Neural cell (in vitro differentiated cells): ENCODE measurements at regions not wholly inside any gene's neighbourhood (a gene's known extent, or its start where the extent isn't known, plus 50 kb on each side); places are given as distances from the start of the nearest gene placed in this dataset.
A peak's percentile ranks its signal among the peaks of the same experiment; 100 is the strongest.

Experiments used
- H2AFZ ChIP-seq: fragments of 200-600, 300-800 bp; sonication (generic), shearing (Covaris generic); 2 replicates; pipeline ENCODE4 v1.6.0; 2014; ENCODE audit warnings: low read depth, mild to moderate bottlenecking, antibody characterized with exemption, low read length, moderate library complexity
- H3F3A ChIP-seq: fragments of 200-600 bp; shearing (Covaris generic); 2 replicates; pipeline ENCODE4 v1.6.1; 2016; ENCODE audit warnings: mild to moderate bottlenecking, moderate library complexity, mixed read lengths, antibody characterized with exemption, low read length; ENCODE audit not compliant: insufficient read depth, poor library complexity, severe bottlenecking
- H3K27ac ChIP-seq: fragments of 200-600, 300-800 bp; sonication (generic), shearing (Covaris generic); 2 replicates; pipeline ENCODE4 v1.5.1; 2014; ENCODE audit warnings: mild to moderate bottlenecking, low read length, moderate library complexity
- H3K27me3 ChIP-seq: fragments of 300-800, 200-600 bp; sonication (generic), shearing (Covaris generic); 2 replicates; pipeline ENCODE4 v1.6.0; 2014; ENCODE audit warnings: mild to moderate bottlenecking, low read depth, low read length, moderate library complexity; ENCODE audit not compliant: insufficient read depth
- H3K36me3 ChIP-seq: fragments of 300-800, 200-600 bp; sonication (generic), shearing (Covaris generic); 2 replicates; pipeline ENCODE4 v1.5.1; 2014; ENCODE audit warnings: mild to moderate bottlenecking, antibody characterized with exemption, low read length, moderate library complexity; ENCODE audit not compliant: insufficient read depth
- H3K4me2 ChIP-seq: fragments of 300-800, 200-600 bp; sonication (generic), shearing (Covaris generic); 2 replicates; pipeline ENCODE4 v1.6.0; 2014; ENCODE audit warnings: mild to moderate bottlenecking, low read length
- H3K4me3 ChIP-seq: fragments of 300-800, 200-600 bp; sonication (generic), shearing (Covaris generic); 2 replicates; pipeline ENCODE4 v1.5.1; 2014; ENCODE audit warnings: mild to moderate bottlenecking, low read length, moderate library complexity
- H3K79me2 ChIP-seq: fragments of 200-600 bp; shearing (Covaris generic); replicated peaks from 2 replicates; pipeline ENCODE4 v1.6.0; 2014; ENCODE audit warnings: mild to moderate bottlenecking, low read length, moderate library complexity; ENCODE audit not compliant: insufficient read depth
- H3K9ac ChIP-seq: fragments of 300-800, 200-600 bp; sonication (generic), shearing (Covaris generic); 2 replicates; pipeline ENCODE4 v1.6.1; 2016; ENCODE audit warnings: mild to moderate bottlenecking, low read length, mixed read lengths
- H3K9me2 ChIP-seq: fragments of 200-600 bp; shearing (Covaris generic); 2 replicates; pipeline ENCODE4 v1.6.1; 2016; ENCODE audit warnings: mild to moderate bottlenecking, low read length, mixed read lengths; ENCODE audit not compliant: insufficient read depth
- H3K9me3 ChIP-seq: fragments of 200-600, 300-800 bp; sonication (generic), shearing (Covaris generic); 2 replicates; pipeline ENCODE4 v1.6.1; 2016; ENCODE audit warnings: mild to moderate bottlenecking, mixed run types, low read length, moderate library complexity, mixed read lengths
- H4K20me1 ChIP-seq: fragments of 200-600 bp; shearing (Covaris generic); 2 replicates; pipeline ENCODE4 v1.6.1; 2016; ENCODE audit warnings: mild to moderate bottlenecking, mixed run types; ENCODE audit not compliant: insufficient read depth
- EP300 ChIP-seq: fragments of 450-650 bp; conservative IDR thresholded peaks from 2 replicates; pipeline ENCODE4 v1.6.1; 2014; ENCODE audit warnings: antibody characterized with exemption, mild to moderate bottlenecking, moderate library complexity; ENCODE audit not compliant: poor library complexity, severe bottlenecking
- EZH2 ChIP-seq: fragments of 200-600, 300-800 bp; shearing (Covaris generic), sonication (generic); IDR thresholded peaks from 2 replicates; pipeline ENCODE4 v1.6.1; 2014; ENCODE audit warnings: antibody characterized with exemption, low read length, borderline replicate concordance, mild to moderate bottlenecking; ENCODE audit not compliant: insufficient read depth, poor library complexity, severe bottlenecking
- MXI1 ChIP-seq: fragments of 450-650 bp; conservative IDR thresholded peaks from 2 replicates; pipeline ENCODE4 v1.6.1; 2014; ENCODE audit warnings: antibody characterized with exemption, mild to moderate bottlenecking; ENCODE audit not compliant: poor library complexity, severe bottlenecking
- POLR2AphosphoS5 ChIP-seq: IDR thresholded peaks from 2 replicates; pipeline ENCODE4 v1.6.1; 2012
- RAD21 ChIP-seq: fragments of 450-650 bp; conservative IDR thresholded peaks from 2 replicates; pipeline ENCODE4 v1.6.1; 2014; ENCODE audit warnings: antibody characterized with exemption, mild to moderate bottlenecking, moderate library complexity
- SMC3 ChIP-seq: fragments of 450-650 bp; conservative IDR thresholded peaks from 2 replicates; pipeline ENCODE4 v1.6.1; 2014; ENCODE audit warnings: antibody characterized with exemption, mild to moderate bottlenecking, moderate library complexity; ENCODE audit not compliant: poor library complexity
- TAF1 ChIP-seq: IDR thresholded peaks from 2 replicates; pipeline ENCODE4 v1.6.1; 2012; ENCODE audit warnings: low read depth
- TF ChIP-seq, protein P1 (sequence below): IDR thresholded peaks from 2 replicates; pipeline ENCODE4 v1.6.1; 2012; ENCODE audit warnings: borderline replicate concordance
- TF ChIP-seq, protein P2 (sequence below): fragments of 450-650 bp; IDR thresholded peaks from 2 replicates; pipeline ENCODE4 v1.5.1; 2014; ENCODE audit warnings: antibody characterized with exemption, mild to moderate bottlenecking, moderate library complexity; ENCODE audit not compliant: poor library complexity, severe bottlenecking

DNA sequence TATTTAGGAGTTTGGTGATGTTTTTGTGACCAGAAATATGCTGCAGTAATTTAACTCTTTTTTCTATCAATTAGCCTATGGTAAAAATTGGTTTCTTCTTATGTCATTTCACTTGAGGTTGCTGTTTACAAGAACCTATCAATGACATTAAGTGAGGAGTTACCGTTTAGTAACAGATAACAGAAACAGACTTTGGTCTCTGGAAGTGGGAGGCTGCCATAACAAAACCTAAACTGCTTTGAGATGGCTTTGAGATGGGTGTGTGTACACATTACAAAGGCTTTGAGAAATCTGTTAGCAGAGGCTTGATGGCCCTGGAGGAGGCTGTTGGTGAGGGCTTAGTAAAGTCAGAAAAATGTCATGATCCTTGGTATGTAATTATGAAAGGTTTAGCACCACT is 90.0 kb downstream of the TMEM114 start:
- no peaks in the 10 kb centered on the region for H3K36me3 ChIP-seq
- no peaks in the 10 kb centered on the region for H4K20me1 ChIP-seq
- H3K9me3 ChIP-seq, result no peaks in the 10 kb centered on the region
- H3K4me3 ChIP-seq, result no peak overlapping the region
- no peak overlapping the region for H2AFZ ChIP-seq
- H3K27ac ChIP-seq, result no peak overlapping the region
- no peak overlapping the region for H3K4me2 ChIP-seq
- H3F3A ChIP-seq, result no peaks in the 10 kb centered on the region
- no peaks in the 10 kb centered on the region for H3K9me2 ChIP-seq
- no peak overlapping the region for H3K9ac ChIP-seq
- TF ChIP-seq POLR2AphosphoS5 (no peak), EZH2 (no peak), SMC3 (no peak), MXI1 (no peak), RAD21 (no peak), EP300 (no peak), TAF1 (no peak)
- TF ChIP-seq, protein P1, sequence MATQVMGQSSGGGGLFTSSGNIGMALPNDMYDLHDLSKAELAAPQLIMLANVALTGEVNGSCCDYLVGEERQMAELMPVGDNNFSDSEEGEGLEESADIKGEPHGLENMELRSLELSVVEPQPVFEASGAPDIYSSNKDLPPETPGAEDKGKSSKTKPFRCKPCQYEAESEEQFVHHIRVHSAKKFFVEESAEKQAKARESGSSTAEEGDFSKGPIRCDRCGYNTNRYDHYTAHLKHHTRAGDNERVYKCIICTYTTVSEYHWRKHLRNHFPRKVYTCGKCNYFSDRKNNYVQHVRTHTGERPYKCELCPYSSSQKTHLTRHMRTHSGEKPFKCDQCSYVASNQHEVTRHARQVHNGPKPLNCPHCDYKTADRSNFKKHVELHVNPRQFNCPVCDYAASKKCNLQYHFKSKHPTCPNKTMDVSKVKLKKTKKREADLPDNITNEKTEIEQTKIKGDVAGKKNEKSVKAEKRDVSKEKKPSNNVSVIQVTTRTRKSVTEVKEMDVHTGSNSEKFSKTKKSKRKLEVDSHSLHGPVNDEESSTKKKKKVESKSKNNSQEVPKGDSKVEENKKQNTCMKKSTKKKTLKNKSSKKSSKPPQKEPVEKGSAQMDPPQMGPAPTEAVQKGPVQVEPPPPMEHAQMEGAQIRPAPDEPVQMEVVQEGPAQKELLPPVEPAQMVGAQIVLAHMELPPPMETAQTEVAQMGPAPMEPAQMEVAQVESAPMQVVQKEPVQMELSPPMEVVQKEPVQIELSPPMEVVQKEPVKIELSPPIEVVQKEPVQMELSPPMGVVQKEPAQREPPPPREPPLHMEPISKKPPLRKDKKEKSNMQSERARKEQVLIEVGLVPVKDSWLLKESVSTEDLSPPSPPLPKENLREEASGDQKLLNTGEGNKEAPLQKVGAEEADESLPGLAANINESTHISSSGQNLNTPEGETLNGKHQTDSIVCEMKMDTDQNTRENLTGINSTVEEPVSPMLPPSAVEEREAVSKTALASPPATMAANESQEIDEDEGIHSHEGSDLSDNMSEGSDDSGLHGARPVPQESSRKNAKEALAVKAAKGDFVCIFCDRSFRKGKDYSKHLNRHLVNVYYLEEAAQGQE, result no peak
- TF ChIP-seq, protein P2, sequence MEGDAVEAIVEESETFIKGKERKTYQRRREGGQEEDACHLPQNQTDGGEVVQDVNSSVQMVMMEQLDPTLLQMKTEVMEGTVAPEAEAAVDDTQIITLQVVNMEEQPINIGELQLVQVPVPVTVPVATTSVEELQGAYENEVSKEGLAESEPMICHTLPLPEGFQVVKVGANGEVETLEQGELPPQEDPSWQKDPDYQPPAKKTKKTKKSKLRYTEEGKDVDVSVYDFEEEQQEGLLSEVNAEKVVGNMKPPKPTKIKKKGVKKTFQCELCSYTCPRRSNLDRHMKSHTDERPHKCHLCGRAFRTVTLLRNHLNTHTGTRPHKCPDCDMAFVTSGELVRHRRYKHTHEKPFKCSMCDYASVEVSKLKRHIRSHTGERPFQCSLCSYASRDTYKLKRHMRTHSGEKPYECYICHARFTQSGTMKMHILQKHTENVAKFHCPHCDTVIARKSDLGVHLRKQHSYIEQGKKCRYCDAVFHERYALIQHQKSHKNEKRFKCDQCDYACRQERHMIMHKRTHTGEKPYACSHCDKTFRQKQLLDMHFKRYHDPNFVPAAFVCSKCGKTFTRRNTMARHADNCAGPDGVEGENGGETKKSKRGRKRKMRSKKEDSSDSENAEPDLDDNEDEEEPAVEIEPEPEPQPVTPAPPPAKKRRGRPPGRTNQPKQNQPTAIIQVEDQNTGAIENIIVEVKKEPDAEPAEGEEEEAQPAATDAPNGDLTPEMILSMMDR, result no peak
- no peaks in the 10 kb centered on the region for H3K79me2 ChIP-seq
- H3K27me3 ChIP-seq, result no peaks in the 10 kb centered on the region

DNA sequence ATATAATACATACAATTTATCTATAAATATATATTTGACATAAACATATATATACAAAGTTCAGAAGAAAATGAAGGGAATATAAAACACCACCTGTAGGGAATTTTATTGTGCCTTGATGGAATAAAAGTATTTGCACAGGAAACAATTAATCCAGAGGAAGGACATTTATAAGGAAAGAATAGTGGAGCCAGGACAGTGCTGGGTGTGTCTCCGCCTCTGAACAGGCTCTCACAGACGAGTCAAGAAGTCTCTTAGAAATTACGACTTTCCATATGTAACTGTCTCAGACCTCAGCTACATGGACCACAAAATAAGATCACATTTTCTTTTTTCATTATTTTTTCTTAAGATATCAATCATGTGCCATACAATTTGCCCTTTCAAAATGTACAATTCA is 93.9 kb downstream of the TMEM114 start:
- Histone ChIP-seq H2AFZ (no peak overlapping the region), H3K9me3 (no peaks in the 10 kb centered on the region), H3K9ac (no peak overlapping the region), H4K20me1 (no peaks in the 10 kb centered on the region), H3K4me3 (no peak overlapping the region), H3K4me2 (no peak overlapping the region), H3K27ac (no peak overlapping the region), H3K27me3 (no peaks in the 10 kb centered on the region), H3K36me3 (no peaks in the 10 kb centered on the region), H3K9me2 (no peaks in the 10 kb centered on the region), H3K79me2 (no peaks in the 10 kb centered on the region), H3F3A (no peaks in the 10 kb centered on the region)
- TF ChIP-seq SMC3 (no peak), RAD21 (no peak)

DNA sequence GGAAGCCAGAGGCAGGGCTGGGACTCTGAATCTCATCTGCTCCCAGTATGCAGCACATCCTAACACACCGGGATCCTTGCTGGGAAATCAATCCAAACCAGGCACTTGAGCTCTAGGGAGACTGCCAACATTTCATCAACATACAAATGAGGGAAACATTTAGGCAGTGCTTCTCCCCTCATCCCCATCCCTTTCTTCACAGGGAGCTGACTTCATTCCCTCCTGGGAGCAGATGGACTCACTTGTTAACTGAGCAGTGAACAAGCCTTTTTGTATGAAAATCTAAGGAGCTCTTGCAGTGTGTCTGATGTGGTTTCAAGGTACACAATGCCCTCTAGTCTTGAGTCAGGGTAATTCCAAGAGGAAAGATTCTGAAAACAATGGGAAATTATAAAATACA is 96.3 kb downstream of the TMEM114 start:
- no peaks in the 10 kb centered on the region for H3K9me3 ChIP-seq
- H3F3A ChIP-seq, result no peaks in the 10 kb centered on the region
- H3K4me3 ChIP-seq, result no peak overlapping the region
- H3K79me2 ChIP-seq, result no peaks in the 10 kb centered on the region
- H3K9ac ChIP-seq, result peak overlapping the region; percentile 4
- no peaks in the 10 kb centered on the region for H3K27me3 ChIP-seq
- no peaks in the 10 kb centered on the region for H3K9me2 ChIP-seq
- no peaks in the 10 kb centered on the region for H4K20me1 ChIP-seq
- no peak overlapping the region for H3K4me2 ChIP-seq
- peak; percentile 91 for TF ChIP-seq RAD21
- no peak for TF ChIP-seq POLR2AphosphoS5
- TF ChIP-seq, protein P2, result peak; percentile 87
- TF ChIP-seq TAF1, result no peak
- TF ChIP-seq SMC3, result peak; percentile 84
- TF ChIP-seq, protein P1, result no peak
- H3K36me3 ChIP-seq, result no peaks in the 10 kb centered on the region
- H2AFZ ChIP-seq, result no peak overlapping the region
- no peak overlapping the region for H3K27ac ChIP-seq
